ENCODE measurements at regions not wholly inside any gene's neighbourhood (a gene's known extent, or its start where the extent isn't known, plus 50 kb on each side); places are given as distances from the start of the nearest gene placed in this dataset.

DNA sequence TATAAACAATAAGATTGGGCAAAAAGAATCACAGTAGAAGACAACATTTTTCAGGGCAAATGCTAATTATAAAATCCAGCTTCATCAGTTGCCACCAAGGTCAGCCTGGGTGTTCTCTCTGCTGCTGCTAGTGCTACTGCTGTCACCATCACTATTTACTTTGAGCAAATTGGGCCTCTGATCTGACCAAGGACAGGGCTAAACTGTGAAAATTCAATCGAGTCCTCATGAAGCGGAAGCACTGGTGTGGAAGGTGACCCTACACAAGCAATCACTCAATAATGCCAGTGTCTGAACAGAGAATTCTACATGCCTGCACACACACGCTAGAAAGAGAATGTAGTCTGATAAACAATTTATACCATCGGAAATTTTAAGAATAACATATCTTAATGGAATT, 122.9 kb upstream of the TTC29 start:
- Histone ChIP-seq H3K9me3 (replicated peaks; ENCODE audit: control insufficient read depth, insufficient read depth, low read depth, low read length) (no peaks in the 10 kb centered on the region), H3K4me1 (replicated peaks in 1 of 2; ENCODE audit: control insufficient read depth in 2 of 2, insufficient read depth in 2 of 2, low read length in 2 of 2) (no peaks in the 10 kb centered on the region), H3K4me3 (no peak overlapping the region), H3K4me2 (ENCODE audit: insufficient read depth, low read length) (no peak overlapping the region), H3K9ac (ENCODE audit: insufficient read depth in 1 of 2, low read depth in 2 of 2, low read length in 2 of 2) (no peak overlapping the region), H3K27me3 (ENCODE audit: control insufficient read depth in 2 of 2, insufficient read depth in 2 of 2, low read length in 2 of 2) (no peaks in the 10 kb centered on the region), H3K9me1 (ENCODE audit: control insufficient read depth, insufficient read depth, low read length) (no peaks in the 10 kb centered on the region), H3K36me3 (ENCODE audit: control insufficient read depth, insufficient read depth, low read length) (no peaks in the 10 kb centered on the region), H3K79me2 (ENCODE audit: control insufficient read depth, insufficient read depth, low read length) (no peaks in the 10 kb centered on the region), H2AFZ (ENCODE audit: low read depth, low read length) (no peak overlapping the region), H3K27ac (ENCODE audit: extremely low read depth, low read depth, low read length) (no peak overlapping the region), H4K20me1 (replicated peaks; ENCODE audit: control insufficient read depth, insufficient read depth, low read length) (no peaks in the 10 kb centered on the region)
- FAIRE-seq (no peak), DNase-seq (ENCODE audit: extremely low read depth in 1 of 4, low spot score in 3 of 4) (no peak), ATAC-seq (no peak)
- no peak for TF ChIP-seq POLR3A (IDR thresholded peaks at IDR 0.05; ENCODE audit: borderline replicate concordance, extremely low read depth, insufficient read depth, insufficient read length)
- TF ChIP-seq ZEB2 (IDR thresholded peaks at IDR 0.05): no peak
- no peak for TF ChIP-seq ZNF696 (CRISPR knock-in tag; conservative IDR thresholded peaks at IDR 0.05)
- no peak for TF ChIP-seq SREBF2 (CRISPR knock-in tag; IDR thresholded peaks at IDR 0.05)
- TF ChIP-seq KLF16 (IDR thresholded peaks at IDR 0.05): no peak
- TF ChIP-seq BDP1 (IDR thresholded peaks at IDR 0.05; ENCODE audit: insufficient read depth, insufficient read length): no peak
- TF ChIP-seq, protein P1, sequence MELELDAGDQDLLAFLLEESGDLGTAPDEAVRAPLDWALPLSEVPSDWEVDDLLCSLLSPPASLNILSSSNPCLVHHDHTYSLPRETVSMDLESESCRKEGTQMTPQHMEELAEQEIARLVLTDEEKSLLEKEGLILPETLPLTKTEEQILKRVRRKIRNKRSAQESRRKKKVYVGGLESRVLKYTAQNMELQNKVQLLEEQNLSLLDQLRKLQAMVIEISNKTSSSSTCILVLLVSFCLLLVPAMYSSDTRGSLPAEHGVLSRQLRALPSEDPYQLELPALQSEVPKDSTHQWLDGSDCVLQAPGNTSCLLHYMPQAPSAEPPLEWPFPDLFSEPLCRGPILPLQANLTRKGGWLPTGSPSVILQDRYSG (tag; conservative IDR thresholded peaks at IDR 0.05; ENCODE audit: low read depth): no peak
- no peak for TF ChIP-seq ZKSCAN8 (CRISPR knock-in tag; IDR thresholded peaks at IDR 0.05)
- 0% methylated on average over 4 of the region's 4 CpGs for WGBS (ENCODE audit: insufficient coverage, low coverage, missing lambda C conversion rate)
- BruUV-seq (replicated peaks): no TSS peak
- intact Hi-C loops (cut with micrococcal nuclease) (no loop called here), in situ Hi-C loops (cut with MboI) (no loop called here)
- CTCF ChIA-PET (ENCODE audit: low intra/inter-chr PET ratio): no interaction called here
- POLR2A ChIA-PET: no interaction called here
